ENCODE measurements at regions not wholly inside any gene's neighbourhood (a gene's known extent, or its start where the extent isn't known, plus 50 kb on each side); places are given as distances from the start of the nearest gene placed in this dataset.

DNA sequence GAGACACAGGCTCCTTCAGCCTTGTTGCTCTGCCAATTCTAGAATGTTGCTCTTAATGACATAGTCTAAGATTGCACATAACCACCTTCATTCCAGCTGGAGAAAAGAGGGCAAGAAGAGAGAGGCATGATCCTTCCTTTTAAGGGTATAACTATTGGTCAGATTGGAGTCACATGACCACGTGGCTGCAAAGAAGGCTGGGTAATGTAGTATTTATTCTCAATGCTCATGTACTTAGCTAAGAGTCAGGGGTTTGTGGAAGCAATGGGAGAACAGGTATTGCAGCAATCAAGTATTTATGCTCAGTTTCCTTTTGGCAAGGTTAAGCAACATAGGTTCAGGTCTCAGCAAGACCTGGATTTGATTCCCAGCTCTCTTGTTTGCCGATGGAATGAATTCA, 298.8 kb upstream of the TBX3 start:
- no peaks in the 10 kb centered on the region for H3K36me3 ChIP-seq (ENCODE audit: insufficient read depth, low read depth, low read length)
- no peaks in the 10 kb centered on the region for H3K4me1 ChIP-seq (ENCODE audit: insufficient read depth, low read length)
- no peak overlapping the region for H3K4me3 ChIP-seq (ENCODE audit: low read length)
- 0 out of 2 replicates have a peak, but pooled peaks cover 4% of the 10 kb centered on the region for H3K27me3 ChIP-seq (ENCODE audit: insufficient read depth, low read length)
- H3K9ac ChIP-seq (ENCODE audit: low read depth, low read length), result no peak overlapping the region
- no peak overlapping the region for H3K27ac ChIP-seq (ENCODE audit: low read length)
- H3K9me3 ChIP-seq (ENCODE audit: insufficient read depth, low read depth, low read length), result no peaks in the 10 kb centered on the region

DNA sequence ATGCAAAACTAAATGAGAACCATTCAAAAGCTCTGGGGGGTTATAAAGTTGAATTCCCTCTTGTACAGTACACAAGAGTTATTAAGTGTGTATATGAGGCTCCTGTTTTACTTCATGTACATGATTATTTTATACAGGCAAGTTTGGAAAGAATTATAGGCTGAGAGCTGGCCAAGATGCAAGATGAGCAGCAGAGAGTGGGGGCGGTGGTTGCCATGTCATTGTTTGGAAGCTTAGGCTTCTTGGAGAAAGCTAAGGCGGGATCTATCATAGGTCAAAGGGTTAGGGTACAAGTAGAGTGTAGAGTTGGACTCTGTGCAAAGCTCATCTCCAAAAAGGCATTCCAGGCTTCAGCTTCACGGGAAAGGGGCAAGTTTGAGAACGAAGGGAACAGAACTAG, 297.1 kb upstream of the TBX3 start:
- Histone ChIP-seq H3K9ac (ENCODE audit: low read depth, low read length) (no peak overlapping the region), H3K4me1 (ENCODE audit: insufficient read depth, low read length) (no peaks in the 10 kb centered on the region), H3K27me3 (ENCODE audit: insufficient read depth, low read length) (0 out of 2 replicates have a peak, but pooled peaks cover 4% of the 10 kb centered on the region), H3K27ac (ENCODE audit: low read length) (no peak overlapping the region), H3K9me3 (ENCODE audit: insufficient read depth, low read depth, low read length) (no peaks in the 10 kb centered on the region), H3K36me3 (ENCODE audit: insufficient read depth, low read depth, low read length) (no peaks in the 10 kb centered on the region), H3K4me3 (ENCODE audit: low read length) (no peak overlapping the region)

DNA sequence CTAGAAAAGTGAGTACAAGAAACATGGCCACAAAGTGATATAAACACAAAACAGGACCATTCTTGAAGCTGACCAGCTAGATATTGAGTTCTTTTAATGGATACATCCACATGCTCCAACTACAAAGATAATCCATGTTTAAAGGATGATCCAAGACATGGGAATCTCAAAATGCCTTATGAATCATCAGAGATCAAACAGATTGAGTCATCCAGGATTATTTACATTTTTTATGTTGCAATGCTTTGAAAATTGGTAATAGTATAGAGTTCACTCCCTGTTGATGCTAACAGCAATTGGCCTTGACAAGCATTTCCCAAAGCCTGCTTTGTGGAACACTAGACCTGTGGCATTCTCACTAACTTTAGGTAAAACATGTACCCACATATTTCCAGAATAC, 293.0 kb upstream of the TBX3 start:
- H3K4me1 ChIP-seq (ENCODE audit: insufficient read depth, low read length), result no peaks in the 10 kb centered on the region
- no peaks in the 10 kb centered on the region for H3K9me3 ChIP-seq (ENCODE audit: insufficient read depth, low read depth, low read length)
- H3K9ac ChIP-seq (ENCODE audit: low read depth, low read length), result no peak overlapping the region
- H3K4me3 ChIP-seq (ENCODE audit: low read length), result no peak overlapping the region
- no peaks in the 10 kb centered on the region for H3K36me3 ChIP-seq (ENCODE audit: insufficient read depth, low read depth, low read length)
- no peaks in the 10 kb centered on the region for H3K27me3 ChIP-seq (ENCODE audit: insufficient read depth, low read length)
- H3K27ac ChIP-seq (ENCODE audit: low read length), result no peak overlapping the region

DNA sequence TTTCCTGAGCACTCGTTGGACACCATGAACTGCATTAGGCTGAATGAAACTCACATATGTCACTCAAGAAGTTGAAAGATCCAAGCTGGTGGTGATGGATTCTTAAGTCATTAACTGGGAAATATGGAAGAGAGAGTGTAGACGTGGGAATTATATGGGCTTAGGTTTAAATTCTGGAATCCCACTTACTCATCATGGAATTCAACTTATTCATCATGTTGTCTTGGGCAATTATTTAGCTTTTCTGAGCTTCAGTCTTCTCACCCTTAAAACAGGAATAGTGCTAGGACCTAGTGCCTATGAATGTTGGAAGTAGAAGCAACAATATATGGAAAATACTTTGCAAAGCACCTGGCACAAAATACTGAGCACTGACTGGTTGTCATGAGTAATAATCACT, 292.4 kb upstream of the TBX3 start:
- no peaks in the 10 kb centered on the region for H3K27me3 ChIP-seq (ENCODE audit: insufficient read depth, low read length)
- H3K4me3 ChIP-seq (ENCODE audit: low read length), result no peak overlapping the region
- no peak overlapping the region for H3K27ac ChIP-seq (ENCODE audit: low read length)
- no peak overlapping the region for H3K9ac ChIP-seq (ENCODE audit: low read depth, low read length)
- no peaks in the 10 kb centered on the region for H3K9me3 ChIP-seq (ENCODE audit: insufficient read depth, low read depth, low read length)
- H3K4me1 ChIP-seq (ENCODE audit: insufficient read depth, low read length), result no peaks in the 10 kb centered on the region
- H3K36me3 ChIP-seq (ENCODE audit: insufficient read depth, low read depth, low read length), result no peaks in the 10 kb centered on the region

DNA sequence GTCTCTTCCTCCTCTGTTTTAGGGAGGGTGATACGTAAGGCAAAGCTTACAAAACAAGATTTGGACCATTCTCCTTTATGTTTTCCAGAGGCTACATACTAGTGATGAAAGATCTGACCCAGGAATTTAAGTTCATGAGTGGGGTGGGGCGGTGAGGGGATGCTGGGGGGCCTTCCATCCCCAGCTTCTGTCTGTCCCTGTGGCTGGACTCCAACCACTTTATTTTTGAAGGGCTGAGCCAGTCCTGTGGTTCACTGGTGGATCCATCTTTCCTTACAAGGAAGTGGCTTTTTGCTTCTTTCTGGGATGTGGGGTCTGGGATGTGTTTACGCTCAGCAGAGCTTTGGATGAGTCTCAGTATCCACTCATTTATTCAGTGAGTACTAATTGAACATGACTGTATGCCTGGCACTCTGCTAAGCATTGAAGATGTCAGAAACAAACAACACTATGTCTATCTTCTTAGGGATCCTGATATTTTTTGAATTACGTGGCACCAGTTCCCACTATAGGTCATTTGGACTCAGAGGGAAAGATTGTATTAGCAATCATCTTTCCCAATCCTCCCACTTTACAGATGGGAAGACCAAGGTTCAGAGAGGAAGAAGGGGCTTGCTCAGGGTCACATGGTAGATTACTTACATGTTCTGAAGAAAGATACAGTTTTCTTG, 291.8 kb upstream of the TBX3 start:
- no peaks in the 10 kb centered on the region for H3K9me3 ChIP-seq (ENCODE audit: insufficient read depth, low read depth, low read length)
- no peak overlapping the region for H3K4me3 ChIP-seq (ENCODE audit: low read length)
- H3K36me3 ChIP-seq (ENCODE audit: insufficient read depth, low read depth, low read length), result no peaks in the 10 kb centered on the region
- H3K4me1 ChIP-seq (ENCODE audit: insufficient read depth, low read length), result no peaks in the 10 kb centered on the region
- no peak overlapping the region for H3K9ac ChIP-seq (ENCODE audit: low read depth, low read length)
- H3K27me3 ChIP-seq (ENCODE audit: insufficient read depth, low read length), result no peaks in the 10 kb centered on the region
- no peak overlapping the region for H3K27ac ChIP-seq (ENCODE audit: low read length)

DNA sequence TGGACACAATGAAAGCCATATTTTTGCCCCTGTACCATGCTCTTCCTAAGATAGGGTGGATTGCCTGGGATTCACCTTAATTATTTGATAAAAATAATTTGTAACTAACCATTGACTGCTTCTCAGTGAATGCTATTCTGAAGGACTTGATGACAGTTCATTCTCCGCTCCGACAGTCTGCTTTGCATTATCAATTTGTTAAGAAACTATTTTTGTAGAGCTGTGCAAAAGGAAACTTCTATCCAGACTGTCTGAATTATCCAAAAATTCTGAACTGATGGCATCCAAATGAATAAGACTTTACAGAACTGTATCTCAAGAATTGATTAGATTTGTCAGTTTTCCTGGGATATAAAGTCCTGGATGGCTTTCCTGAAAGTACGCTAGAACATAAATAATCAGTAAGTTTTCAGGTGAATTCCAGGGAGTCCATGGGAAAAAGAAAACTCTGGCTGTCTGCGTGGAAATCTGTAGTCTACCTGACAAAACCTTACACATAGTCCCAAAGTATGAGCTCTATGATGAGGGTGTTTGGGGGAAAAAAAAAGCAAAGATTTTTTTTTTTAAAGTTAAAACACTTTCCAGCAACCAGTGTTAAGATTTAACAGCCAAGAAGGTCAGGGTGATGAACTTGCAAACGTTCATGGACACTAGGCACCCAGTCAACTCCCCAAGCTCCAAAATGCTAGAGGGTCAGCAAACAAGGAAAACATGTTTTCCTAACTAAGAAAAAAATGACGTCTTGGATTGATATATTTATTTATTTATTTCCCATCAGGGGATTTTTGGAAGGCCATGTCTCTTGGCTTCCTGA, 291.1 kb upstream of the TBX3 start:
- H3K27ac ChIP-seq (ENCODE audit: low read length), result no peak overlapping the region
- H3K9me3 ChIP-seq (ENCODE audit: insufficient read depth, low read depth, low read length), result no peaks in the 10 kb centered on the region
- no peak overlapping the region for H3K9ac ChIP-seq (ENCODE audit: low read depth, low read length)

DNA sequence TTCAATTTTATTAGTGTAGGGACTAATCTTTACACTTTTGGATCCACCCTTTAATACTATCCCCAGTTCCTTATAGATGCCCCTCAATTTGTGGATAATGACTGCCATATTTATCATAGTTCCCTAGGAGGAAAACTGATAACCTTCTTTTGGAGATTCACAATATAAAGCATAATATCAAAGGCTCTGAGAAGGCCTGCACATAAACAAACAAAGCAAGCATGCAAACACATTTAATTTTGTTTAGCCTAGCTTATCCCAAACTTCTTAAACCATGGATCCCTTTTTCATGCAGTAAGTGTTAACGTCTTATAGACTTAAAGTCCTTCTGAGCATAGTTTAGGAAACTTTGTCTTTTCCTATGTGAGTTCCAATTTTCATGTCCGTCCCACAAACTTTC, 290.4 kb upstream of the TBX3 start:
- no peak overlapping the region for H3K27ac ChIP-seq (ENCODE audit: low read length)
- H3K9ac ChIP-seq (ENCODE audit: low read depth, low read length), result no peak overlapping the region
- H3K4me1 ChIP-seq (ENCODE audit: insufficient read depth, low read length), result no peaks in the 10 kb centered on the region
- H3K36me3 ChIP-seq (ENCODE audit: insufficient read depth, low read depth, low read length), result no peaks in the 10 kb centered on the region
- H3K4me3 ChIP-seq (ENCODE audit: low read length), result no peak overlapping the region
- H3K9me3 ChIP-seq (ENCODE audit: insufficient read depth, low read depth, low read length), result no peaks in the 10 kb centered on the region
- no peaks in the 10 kb centered on the region for H3K27me3 ChIP-seq (ENCODE audit: insufficient read depth, low read length)

More for the DNA sequence above, 291.1 kb upstream of the TBX3 start:
- no peak overlapping the region for H3K4me3 ChIP-seq (ENCODE audit: low read length)
- H3K27me3 ChIP-seq (ENCODE audit: insufficient read depth, low read length), result no peaks in the 10 kb centered on the region
- H3K36me3 ChIP-seq (ENCODE audit: insufficient read depth, low read depth, low read length), result no peaks in the 10 kb centered on the region
- no peaks in the 10 kb centered on the region for H3K4me1 ChIP-seq (ENCODE audit: insufficient read depth, low read length)

DNA sequence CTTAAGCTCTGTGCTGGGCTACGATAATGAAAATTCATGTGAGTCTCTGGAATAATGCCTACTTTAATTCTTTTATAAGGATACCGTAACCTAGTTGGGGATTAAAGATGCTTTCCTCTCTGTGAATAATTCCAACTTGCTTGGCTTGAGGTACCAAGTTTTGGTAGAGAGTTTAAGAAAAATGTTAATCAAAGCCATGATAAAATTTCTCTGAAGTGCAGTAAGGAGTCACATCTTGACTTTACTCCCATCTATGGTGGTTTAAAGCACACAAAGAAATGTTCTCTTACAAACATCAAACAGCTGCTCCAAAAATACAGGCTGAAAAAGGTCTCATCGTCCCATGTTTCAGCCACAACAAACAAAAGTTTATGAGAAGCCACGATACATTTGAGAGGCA, 284.8 kb upstream of the TBX3 start:
- no peak overlapping the region for H3K9ac ChIP-seq (ENCODE audit: low read depth, low read length)
- no peaks in the 10 kb centered on the region for H3K27me3 ChIP-seq (ENCODE audit: insufficient read depth, low read length)
- no peaks in the 10 kb centered on the region for H3K4me1 ChIP-seq (ENCODE audit: insufficient read depth, low read length)
- no peak overlapping the region for H3K4me3 ChIP-seq (ENCODE audit: low read length)
- H3K9me3 ChIP-seq (ENCODE audit: insufficient read depth, low read depth, low read length), result no peaks in the 10 kb centered on the region
- no peak overlapping the region for H3K27ac ChIP-seq (ENCODE audit: low read length)
- no peaks in the 10 kb centered on the region for H3K36me3 ChIP-seq (ENCODE audit: insufficient read depth, low read depth, low read length)

DNA sequence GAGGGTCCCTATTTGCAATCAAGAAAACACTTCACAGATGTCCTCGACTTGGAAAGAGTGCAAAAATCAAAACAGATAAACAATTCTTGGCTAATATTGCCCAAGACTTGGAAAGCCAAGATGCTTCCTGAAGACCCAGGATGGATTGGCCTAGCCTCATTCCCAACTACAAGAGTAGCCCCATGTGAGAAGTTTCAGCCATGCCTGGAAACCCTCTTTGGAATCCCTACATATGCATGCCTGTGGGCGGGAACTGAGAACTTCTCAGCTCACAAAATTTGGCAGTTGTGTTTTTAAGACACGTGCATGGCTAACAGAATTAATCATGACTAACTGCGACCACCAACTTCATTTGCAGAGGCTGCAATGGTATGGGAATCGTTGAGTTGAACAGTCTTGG, 283.2 kb upstream of the TBX3 start:
- H3K27ac ChIP-seq (ENCODE audit: low read length), result no peak overlapping the region
- no peaks in the 10 kb centered on the region for H3K4me1 ChIP-seq (ENCODE audit: insufficient read depth, low read length)
- no peaks in the 10 kb centered on the region for H3K27me3 ChIP-seq (ENCODE audit: insufficient read depth, low read length)
- no peaks in the 10 kb centered on the region for H3K9me3 ChIP-seq (ENCODE audit: insufficient read depth, low read depth, low read length)
- no peak overlapping the region for H3K4me3 ChIP-seq (ENCODE audit: low read length)
- no peaks in the 10 kb centered on the region for H3K36me3 ChIP-seq (ENCODE audit: insufficient read depth, low read depth, low read length)
- H3K9ac ChIP-seq (ENCODE audit: low read depth, low read length), result no peak overlapping the region

DNA sequence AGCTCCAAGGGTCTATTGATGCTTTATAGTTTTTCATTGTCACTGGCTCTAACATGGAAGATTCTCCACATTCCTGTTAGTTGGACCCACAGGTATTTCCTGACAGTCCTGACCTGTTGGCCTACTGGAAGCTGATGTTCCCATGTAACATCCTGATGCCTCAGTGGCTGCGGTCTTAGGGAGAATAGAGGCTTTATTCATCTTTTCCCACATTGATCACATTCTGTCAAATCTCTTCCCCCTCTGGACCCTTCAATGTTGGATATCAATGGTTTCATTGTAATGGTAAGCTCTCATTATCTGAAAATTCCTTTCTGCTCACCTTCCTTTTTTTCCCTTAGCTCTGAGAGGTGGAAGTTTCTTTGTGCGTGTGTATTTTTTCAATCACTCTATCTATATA, 280.9 kb upstream of the TBX3 start:
- no peaks in the 10 kb centered on the region for H3K27me3 ChIP-seq (ENCODE audit: insufficient read depth, low read length)
- no peak overlapping the region for H3K9ac ChIP-seq (ENCODE audit: low read depth, low read length)
- H3K4me3 ChIP-seq (ENCODE audit: low read length), result no peak overlapping the region
- H3K4me1 ChIP-seq (ENCODE audit: insufficient read depth, low read length), result no peaks in the 10 kb centered on the region
- H3K36me3 ChIP-seq (ENCODE audit: insufficient read depth, low read depth, low read length), result no peaks in the 10 kb centered on the region
- no peak overlapping the region for H3K27ac ChIP-seq (ENCODE audit: low read length)
- no peaks in the 10 kb centered on the region for H3K9me3 ChIP-seq (ENCODE audit: insufficient read depth, low read depth, low read length)

DNA sequence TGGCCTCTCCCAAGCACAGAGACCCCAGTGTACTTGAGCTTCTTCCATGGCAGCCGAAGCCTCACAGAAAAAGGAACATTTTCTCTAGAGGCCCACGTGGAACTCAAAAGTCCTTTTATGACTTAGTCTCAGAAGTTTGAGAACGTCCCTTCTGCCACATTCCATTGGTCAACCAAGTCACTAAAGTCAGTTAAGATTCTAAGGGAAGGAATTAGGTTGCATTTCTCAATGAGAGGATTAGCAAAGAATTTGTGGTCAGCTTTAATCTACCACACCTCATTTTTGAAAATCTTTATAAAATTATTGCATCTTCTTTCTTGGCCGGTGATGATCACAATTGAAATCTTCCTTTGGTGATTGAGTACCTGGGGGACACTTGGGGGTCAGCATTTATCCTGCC, 279.9 kb upstream of the TBX3 start:
- Histone ChIP-seq H3K4me1 (ENCODE audit: insufficient read depth, low read length) (no peaks in the 10 kb centered on the region), H3K4me3 (ENCODE audit: low read length) (no peak overlapping the region), H3K9me3 (ENCODE audit: insufficient read depth, low read depth, low read length) (no peaks in the 10 kb centered on the region), H3K27ac (ENCODE audit: low read length) (no peak overlapping the region), H3K36me3 (ENCODE audit: insufficient read depth, low read depth, low read length) (no peaks in the 10 kb centered on the region), H3K9ac (ENCODE audit: low read depth, low read length) (no peak overlapping the region), H3K27me3 (ENCODE audit: insufficient read depth, low read length) (no peaks in the 10 kb centered on the region)

DNA sequence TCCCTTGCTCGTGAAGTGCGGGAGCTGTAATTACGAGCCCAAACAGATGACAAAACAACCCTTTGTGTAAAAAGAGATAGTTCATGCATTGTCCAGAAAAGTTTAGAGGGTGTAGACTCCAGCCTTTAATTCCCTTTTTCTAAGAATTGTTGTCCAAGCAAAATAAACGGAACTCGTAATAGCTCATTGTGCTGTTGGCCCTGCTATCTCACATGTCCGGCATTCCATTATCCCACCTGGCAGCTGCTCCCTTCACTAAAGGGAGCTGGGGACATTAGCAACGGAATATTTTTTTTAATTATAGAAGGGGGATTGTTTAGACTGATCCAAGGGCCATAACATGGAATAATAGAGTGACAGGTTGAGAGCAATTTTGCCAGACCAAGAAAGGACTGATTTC, 277.5 kb upstream of the TBX3 start:
- Histone ChIP-seq H3K9me3 (ENCODE audit: insufficient read depth, low read depth, low read length) (no peaks in the 10 kb centered on the region), H3K4me3 (ENCODE audit: low read length) (no peak overlapping the region), H3K27ac (ENCODE audit: low read length) (no peak overlapping the region), H3K9ac (ENCODE audit: low read depth, low read length) (no peak overlapping the region), H3K4me1 (ENCODE audit: insufficient read depth, low read length) (no peaks in the 10 kb centered on the region), H3K27me3 (ENCODE audit: insufficient read depth, low read length) (no peaks in the 10 kb centered on the region), H3K36me3 (ENCODE audit: insufficient read depth, low read depth, low read length) (no peaks in the 10 kb centered on the region)

All from iPS-20b (cell line).